Lung (tissue), 11 donors: ENCODE measurements at regions not wholly inside any gene's neighbourhood (a gene's known extent, or its start where the extent isn't known, plus 50 kb on each side); places are given as distances from the start of the nearest gene placed in this dataset.

Experiments used
- ATAC-seq: fragments of 200-7000 bp; cut with Tn5 transposase; one replicate; pipeline ENCODE4 v1.9.1; 2020; ENCODE audit warnings: moderate number of reproducible peaks; ENCODE audit not compliant: insufficient read depth, low FRiP score
- DNase-seq, 3 donors: peaks; one replicate each; pipeline ENCODE4 v3.0.0-alpha.2; 2013 to 2017
- H3K27ac ChIP-seq, 2 donors: one replicate each; pipeline ENCODE4 v1.5.1; 2013; ENCODE audit warnings: mild to moderate bottlenecking in 2 of 2, moderate library complexity in 2 of 2, control low read depth in 1 of 2, inconsistent platforms in 1 of 2, low read depth in 1 of 2, low read length in 1 of 2
- H3K27me3 ChIP-seq, 3 donors: one replicate each; pipeline ENCODE4 v1.5.1; 2013; ENCODE audit warnings: low read length in 2 of 3; ENCODE audit not compliant: control insufficient read depth in 3 of 3, insufficient read depth in 3 of 3
- H3K36me3 ChIP-seq, 4 donors: one replicate each; pipeline ENCODE4 v1.5.1; 2013; ENCODE audit warnings: low read length in 4 of 4, mild to moderate bottlenecking in 1 of 4, moderate library complexity in 1 of 4; ENCODE audit not compliant: control insufficient read depth in 4 of 4, insufficient read depth in 4 of 4
- H3K4me1 ChIP-seq, 5 donors: one replicate each; pipeline ENCODE4 v1.5.1; 2013; ENCODE audit warnings: low read length in 5 of 5, mild to moderate bottlenecking in 2 of 5, moderate library complexity in 1 of 5; ENCODE audit not compliant: control insufficient read depth in 5 of 5, insufficient read depth in 5 of 5
- H3K4me3 ChIP-seq: one replicate; pipeline ENCODE4 v1.5.1; 2013; ENCODE audit warnings: mild to moderate bottlenecking, control low read depth, moderate library complexity
- H3K9ac ChIP-seq, 2 donors: one replicate each; pipeline ENCODE4 v1.5.1; 2013; ENCODE audit warnings: low read length in 2 of 2, control low read depth in 1 of 2; ENCODE audit not compliant: insufficient read depth in 1 of 2
- H3K9me3 ChIP-seq, 4 donors: one replicate each; pipeline ENCODE4 v1.5.1; 2013; ENCODE audit warnings: low read length in 3 of 4, mild to moderate bottlenecking in 1 of 4, moderate library complexity in 1 of 4; ENCODE audit not compliant: control insufficient read depth in 4 of 4, insufficient read depth in 3 of 4
- CTCF ChIP-seq: IDR thresholded peaks from 2 replicates; pipeline ENCODE4 v1.5.1; 2012; ENCODE audit warnings: mild to moderate bottlenecking; ENCODE audit errors: control extremely low read depth, extremely low read depth
- WGBS, 2 donors: extraction: QIAGEN DNeasy Blood & Tissue Kit; methylation state at CpG; one replicate each; pipeline ENCODE4 v1.1.7; 2013; 5-methylcytosine and 5-hydroxymethylcytosine counted together
- donor health status: control.
- donor health status: control.
- donor health status: Bipolar disorder and iron deficiency.
- donor health status: healthy.
- donor health status: DM: yes; HTN: yes; CAD: no.

- H3K4me1 ChIP-seq, result no peaks in the 10 kb centered on the region
- H3K27me3 ChIP-seq, result no peaks in the 10 kb centered on the region
- DNase-seq (no peak), ATAC-seq (no peak)
- H3K9ac ChIP-seq, result no peak overlapping the region
- no peak overlapping the region for H3K4me3 ChIP-seq
- peak overlapping the region in 1 of 2 donors; percentile 21 for H3K27ac ChIP-seq
- no peaks in the 10 kb centered on the region for H3K36me3 ChIP-seq
- no peak for TF ChIP-seq CTCF
- H3K9me3 ChIP-seq, result no peaks in the 10 kb centered on the region
- 91 to 99% methylated on average over 2 of the region's 2 CpGs for WGBS, 2 donors
Observed at GRCh38 chr3:152120601-152121269, 148.0 kb upstream of the MBNL1 start.

- H3K9me3 ChIP-seq, result no peaks in the 10 kb centered on the region
- no peak overlapping the region for H3K27ac ChIP-seq
- H3K4me1 ChIP-seq, result no peaks in the 10 kb centered on the region
- ATAC-seq (peak; percentile 69), DNase-seq (no peak)
- H3K36me3 ChIP-seq, result no peaks in the 10 kb centered on the region
- H3K9ac ChIP-seq, result no peak overlapping the region
- no peak for TF ChIP-seq CTCF
- WGBS, 2 donors, result 52 to 63% methylated on average over 1 of the region's 1 CpG
- no peak overlapping the region for H3K4me3 ChIP-seq
- no peaks in the 10 kb centered on the region for H3K27me3 ChIP-seq
Observed at GRCh38 chr3:152121270-152121636, 147.5 kb upstream of the MBNL1 start.

GRCh38 chr3:152122851-152123250 lies 145.9 kb upstream of the MBNL1 start:
- ATAC-seq, result no peak
- no peaks in the 10 kb centered on the region for H3K9me3 ChIP-seq
- H3K9ac ChIP-seq, result no peak overlapping the region
- DNase-seq, result no peak
- H3K27ac ChIP-seq, result no peak overlapping the region
- WGBS, 2 donors, result 55 to 68% methylated on average over 5 of the region's 5 CpGs
- H3K27me3 ChIP-seq, result no peaks in the 10 kb centered on the region
- H3K4me3 ChIP-seq, result no peak overlapping the region
- no peaks in the 10 kb centered on the region for H3K4me1 ChIP-seq
- TF ChIP-seq CTCF, result no peak
- no peaks in the 10 kb centered on the region for H3K36me3 ChIP-seq

- H3K4me1 ChIP-seq, result no peaks in the 10 kb centered on the region
- 97 to 98% methylated on average over 1 of the region's 1 CpG for WGBS, 2 donors
- TF ChIP-seq CTCF, result no peak
- DNase-seq (no peak), ATAC-seq (no peak)
- H3K9ac ChIP-seq, result no peak overlapping the region
- H3K36me3 ChIP-seq, result no peaks in the 10 kb centered on the region
- H3K27me3 ChIP-seq, result no peaks in the 10 kb centered on the region
- H3K9me3 ChIP-seq, result no peaks in the 10 kb centered on the region
- no peak overlapping the region for H3K4me3 ChIP-seq
- no peak overlapping the region for H3K27ac ChIP-seq
Observed at GRCh38 chr3:152123457-152123856, 145.3 kb upstream of the MBNL1 start.
